Gastrocnemius medialis (tissue), 4 donors: ENCODE measurements at regions not wholly inside any gene's neighbourhood (a gene's known extent, or its start where the extent isn't known, plus 50 kb on each side); places are given as distances from the start of the nearest gene placed in this dataset.

Experiments used
- ATAC-seq, 2 donors: fragments of 150-250 bp; one replicate each; pipeline ENCODE4 v1.9.1; 2016
- DNase-seq, 2 donors: peaks; one replicate each; pipeline ENCODE4 v3.0.0-alpha.2; 2019
- H3K27ac ChIP-seq, 4 donors: fragments of 200-600 bp; sonication (generic); 1 replicate in 1 of 4; 2 replicates in 3 of 4; pipeline ENCODE4 v1.5.1; 2016 to 2018; ENCODE audit warnings: mild to moderate bottlenecking in 2 of 4, moderate library complexity in 1 of 4
- H3K27me3 ChIP-seq, 3 donors: fragments of 200-600 bp; sonication (generic) in 2 of 3; 1 replicate in 1 of 3; 2 replicates in 2 of 3; pipeline versions ENCODE4 v1.5.1 to v1.6.0; 2016 to 2019; ENCODE audit warnings: mild to moderate bottlenecking in 1 of 3, moderate library complexity in 1 of 3
- H3K36me3 ChIP-seq, 2 donors: fragments of 200-600 bp; sonication (generic) in 1 of 2; one replicate each; pipeline ENCODE4 v1.5.1; 2017 to 2018
- H3K4me1 ChIP-seq, 2 donors: fragments of 200-600 bp; sonication (generic) in 1 of 2; one replicate each; pipeline ENCODE4 v1.5.1; 2016 to 2017; ENCODE audit warnings: mild to moderate bottlenecking in 2 of 2
- H3K4me3 ChIP-seq, 4 donors: fragments of 200-600 bp; sonication (generic) in 3 of 4; 1 replicate in 1 of 4; 2 replicates in 3 of 4; pipeline ENCODE4 v1.5.1; 2016 to 2019; ENCODE audit warnings: mild to moderate bottlenecking in 2 of 4
- H3K9me3 ChIP-seq, 3 donors: fragments of 200-600 bp; sonication (generic) in 2 of 3; 1 replicate in 1 of 3; 2 replicates in 2 of 3; pipeline ENCODE4 v1.5.1; 2016 to 2019
- CTCF ChIP-seq, 5 experiments: fragments of 450-650 bp in 3 of 5; fragments of 200-600 bp in 2 of 5; sonication (generic) in 2 of 5; IDR thresholded peaks in 4 of 5; conservative IDR thresholded peaks in 1 of 5; 1 replicate in 4 of 5; 2 replicates in 1 of 5; pipeline ENCODE4 v1.5.1; 2016 to 2019; ENCODE audit warnings: antibody characterized with exemption in 5 of 5, mild to moderate bottlenecking in 3 of 5, moderate library complexity in 3 of 5
- POLR2A ChIP-seq, 2 donors: fragments of 450-650 bp; IDR thresholded peaks; one replicate each; pipeline ENCODE4 v1.6.1; 2017; ENCODE audit warnings: antibody characterized with exemption in 2 of 2, mild to moderate bottlenecking in 2 of 2, moderate library complexity in 2 of 2
- in situ Hi-C, 4 donors: fragments of 200-750 bp; cut with MboI; loops; one replicate each; pipeline versions ENCODE4 v1.15.0 to v1.8.0; 2017; ENCODE audit warnings: low sequenced_read_pairs in 4 of 4
- intact Hi-C: fragments of 100-400 bp; cut with DNase I; formaldehyde crosslinking; loops from one replicate; pipeline ENCODE4 v1.15.1; 2023; ENCODE audit warnings: low total_unique reads

- H3K27me3 ChIP-seq = no peaks in the 10 kb centered on the region
- no peaks in the 10 kb centered on the region for H3K4me1 ChIP-seq
- DNase-seq = no peak
- H3K9me3 ChIP-seq = no peaks in the 10 kb centered on the region
- H3K4me3 ChIP-seq = no peak overlapping the region
- in situ Hi-C loops (no loop called here), intact Hi-C loops (no loop called here)
- H3K27ac ChIP-seq = peak overlapping the region; percentile 44 to 70 (median 62)
- no peaks in the 10 kb centered on the region for H3K36me3 ChIP-seq
- peak; percentile 69 to 78 for ATAC-seq
- TF ChIP-seq POLR2A (IDR thresholded peaks at IDR 0.05) = no peak
- TF ChIP-seq CTCF (IDR thresholded peaks at IDR 0.05 in 4 of 5, conservative IDR thresholded peaks at IDR 0.05 in 1 of 5) = no peak
Observed at GRCh38 chr4:79584352-79584751, 176.3 kb upstream of the GK2 start.

GRCh38 chr4:79578606-79579005 is 170.6 kb upstream of the GK2 start:
- Histone ChIP-seq H3K9me3 (no peaks in the 10 kb centered on the region), H3K4me3 (no peak overlapping the region), H3K27ac (no peak overlapping the region), H3K4me1 (peaks cover 0 to 7% of the 10 kb centered on the region in 2 donors), H3K27me3 (no peaks in the 10 kb centered on the region), H3K36me3 (no peaks in the 10 kb centered on the region)
- in situ Hi-C loops (loop anchor here in 2 of 4 donors (10.0 kb wide), 1 partner anchor 624 kb away; no protein-coding TSS in a partner anchor), intact Hi-C loops (loop anchor here (5.0 kb wide), 1 partner anchor 626 kb away; no protein-coding TSS in a partner anchor)
- DNase-seq (no peak), ATAC-seq (no peak)
- no peak for TF ChIP-seq CTCF (IDR thresholded peaks at IDR 0.05 in 4 of 5, conservative IDR thresholded peaks at IDR 0.05 in 1 of 5)
- no peak for TF ChIP-seq POLR2A (IDR thresholded peaks at IDR 0.05)

DNA sequence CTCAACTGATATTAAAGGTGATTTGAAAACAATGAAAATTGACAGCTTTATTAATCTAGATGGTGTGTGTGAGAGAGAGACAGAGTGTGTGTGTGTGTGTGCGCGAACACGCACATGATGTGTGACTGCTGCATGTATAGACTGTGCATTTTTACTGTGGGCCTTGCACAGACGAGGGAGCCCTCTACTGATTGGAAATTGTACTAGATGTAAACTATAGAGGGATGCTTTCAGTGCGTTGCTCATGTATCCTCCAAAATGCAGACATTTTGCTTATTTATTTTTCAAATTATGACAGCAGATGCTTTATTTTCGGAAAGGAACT is 168.4 kb upstream of the GK2 start:
- Histone ChIP-seq H3K36me3 (no peaks in the 10 kb centered on the region), H3K4me1 (peaks cover 0 to 7% of the 10 kb centered on the region in 2 donors), H3K27ac (peak overlapping the region in 2 of 4 donors; percentile 1 to 32), H3K27me3 (no peaks in the 10 kb centered on the region), H3K9me3 (no peaks in the 10 kb centered on the region), H3K4me3 (no peak overlapping the region)
- no peak for DNase-seq
- intact Hi-C loops (loop anchor here (1.0 to 5.0 kb wide), 2 partner anchors 534 to 624 kb away; no protein-coding TSS in a partner anchor), in situ Hi-C loops (loop anchor here in 2 of 4 donors (10.0 kb wide), 1 partner anchor 622 kb away; no protein-coding TSS in a partner anchor)
- TF ChIP-seq CTCF (IDR thresholded peaks at IDR 0.05 in 4 of 5, conservative IDR thresholded peaks at IDR 0.05 in 1 of 5) = peak in 1 of 5 experiments; percentile 33
- TF ChIP-seq POLR2A (IDR thresholded peaks at IDR 0.05) = no peak
- peak in 1 of 2 donors; percentile 28 for ATAC-seq

DNA sequence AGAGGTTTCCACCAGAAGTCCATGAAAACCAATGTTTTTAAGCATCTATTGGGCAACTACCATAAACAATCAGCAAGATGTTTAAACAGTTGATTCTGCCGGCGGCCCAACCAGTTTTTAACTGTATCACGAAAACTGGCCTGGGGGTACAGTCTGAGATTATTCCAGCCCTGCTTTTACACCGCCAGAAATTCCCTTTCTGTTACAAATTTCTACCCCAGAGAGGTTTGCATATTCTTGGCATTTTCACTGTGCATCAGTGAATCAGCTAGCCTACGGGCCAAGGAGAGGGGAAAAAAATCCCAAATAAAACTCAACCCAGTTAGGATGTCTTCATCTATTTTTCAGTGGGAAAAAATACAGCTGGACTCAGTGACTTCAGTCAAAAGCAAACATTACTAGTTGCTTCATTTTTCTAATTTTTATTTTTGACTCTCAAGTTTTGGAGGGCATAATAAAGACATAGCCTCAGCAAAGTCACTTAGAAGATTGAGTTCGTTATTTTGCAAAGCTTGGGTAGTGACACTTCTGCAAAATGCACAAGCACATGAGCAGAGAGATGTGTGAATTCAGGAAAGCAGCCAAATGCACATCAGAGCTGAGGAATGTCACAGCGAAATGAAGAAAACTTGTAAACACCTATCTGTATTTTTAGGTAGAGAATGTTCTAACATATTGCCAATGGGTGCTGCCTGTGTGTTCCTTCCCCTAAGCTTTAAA is 167.8 kb upstream of the GK2 start:
- peak overlapping the region; percentile 6 to 63 (median 37) for H3K27ac ChIP-seq
- peak; percentile 75 to 76 for ATAC-seq
- intact Hi-C loops = loop anchor here (1.0 to 5.0 kb wide), 2 partner anchors 534 to 624 kb away; no protein-coding TSS in a partner anchor
- H3K27me3 ChIP-seq = no peaks in the 10 kb centered on the region
- DNase-seq = peak; percentile 16 to 39
- no peak overlapping the region for H3K4me3 ChIP-seq
- peaks cover 0 to 7% of the 10 kb centered on the region in 2 donors for H3K4me1 ChIP-seq
- in situ Hi-C loops = loop anchor here in 2 of 4 donors (10.0 kb wide), 1 partner anchor 621 kb away; no protein-coding TSS in a partner anchor
- no peaks in the 10 kb centered on the region for H3K36me3 ChIP-seq
- H3K9me3 ChIP-seq = no peaks in the 10 kb centered on the region
- TF ChIP-seq POLR2A (IDR thresholded peaks at IDR 0.05) (no peak), CTCF (IDR thresholded peaks at IDR 0.05 in 4 of 5, conservative IDR thresholded peaks at IDR 0.05 in 1 of 5) (no peak)
